ENCODE measurements at regions not wholly inside any gene's neighbourhood (a gene's known extent, or its start where the extent isn't known, plus 50 kb on each side); places are given as distances from the start of the nearest gene placed in this dataset.

- TF ChIP-seq POLR2AphosphoS5 (IDR thresholded peaks at IDR 0.05; ENCODE audit: low read depth), result no peak
- TF ChIP-seq, protein P1, sequence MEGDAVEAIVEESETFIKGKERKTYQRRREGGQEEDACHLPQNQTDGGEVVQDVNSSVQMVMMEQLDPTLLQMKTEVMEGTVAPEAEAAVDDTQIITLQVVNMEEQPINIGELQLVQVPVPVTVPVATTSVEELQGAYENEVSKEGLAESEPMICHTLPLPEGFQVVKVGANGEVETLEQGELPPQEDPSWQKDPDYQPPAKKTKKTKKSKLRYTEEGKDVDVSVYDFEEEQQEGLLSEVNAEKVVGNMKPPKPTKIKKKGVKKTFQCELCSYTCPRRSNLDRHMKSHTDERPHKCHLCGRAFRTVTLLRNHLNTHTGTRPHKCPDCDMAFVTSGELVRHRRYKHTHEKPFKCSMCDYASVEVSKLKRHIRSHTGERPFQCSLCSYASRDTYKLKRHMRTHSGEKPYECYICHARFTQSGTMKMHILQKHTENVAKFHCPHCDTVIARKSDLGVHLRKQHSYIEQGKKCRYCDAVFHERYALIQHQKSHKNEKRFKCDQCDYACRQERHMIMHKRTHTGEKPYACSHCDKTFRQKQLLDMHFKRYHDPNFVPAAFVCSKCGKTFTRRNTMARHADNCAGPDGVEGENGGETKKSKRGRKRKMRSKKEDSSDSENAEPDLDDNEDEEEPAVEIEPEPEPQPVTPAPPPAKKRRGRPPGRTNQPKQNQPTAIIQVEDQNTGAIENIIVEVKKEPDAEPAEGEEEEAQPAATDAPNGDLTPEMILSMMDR (conservative IDR thresholded peaks at IDR 0.05; ENCODE audit: low read depth in 2 of 2), result no peak
- no peak for TF ChIP-seq NANOG (IDR thresholded peaks at IDR 0.05; ENCODE audit: borderline replicate concordance)
Observed at GRCh38 chr13:80441968-80442367, 101.0 kb upstream of the SPRY2 start.
